ENCODE measurements at regions not wholly inside any gene's neighbourhood (a gene's known extent, or its start where the extent isn't known, plus 50 kb on each side); places are given as distances from the start of the nearest gene placed in this dataset.
"Not testable (repeated sequence)": the region's sequence is repeated elsewhere in the genome, so short reads cannot be mapped to it uniquely, and the experiment has no call there.

- H3K9me2 ChIP-seq (replicated peaks; ENCODE audit: insufficient read depth, low read length); H4K20me1 ChIP-seq (ENCODE audit: insufficient read depth, low read length); DNase-seq; H3K4me1 ChIP-seq (ENCODE audit: low read length); H3K4me3 ChIP-seq (ENCODE audit: low read length); H2AFZ ChIP-seq (ENCODE audit: low read length); H3K79me2 ChIP-seq (ENCODE audit: low read length); H3K9me3 ChIP-seq (replicated peaks; ENCODE audit: insufficient read depth, low read length); H3K27ac ChIP-seq (ENCODE audit: low read length); H3K36me3 ChIP-seq (replicated peaks; ENCODE audit: insufficient read depth, low read length); H3F3A ChIP-seq (ENCODE audit: insufficient read depth, low read length); H3K4me2 ChIP-seq (ENCODE audit: low read depth, low read length); H3K27me3 ChIP-seq (replicated peaks; ENCODE audit: insufficient read depth, low read length); H3K9ac ChIP-seq (ENCODE audit: low read length): not testable (repeated sequence)
Observed at GRCh38 chr1:224032608-224033276, 81.2 kb upstream of the FBXO28 start.

GRCh38 chr1:224031986-224032385 lies 81.9 kb upstream of the FBXO28 start:
- H3K27me3 ChIP-seq (replicated peaks; ENCODE audit: insufficient read depth, low read length); H3K27ac ChIP-seq (ENCODE audit: low read length); H2AFZ ChIP-seq (ENCODE audit: low read length); H3K9me2 ChIP-seq (replicated peaks; ENCODE audit: insufficient read depth, low read length); H3K4me1 ChIP-seq (ENCODE audit: low read length); H3K9me3 ChIP-seq (replicated peaks; ENCODE audit: insufficient read depth, low read length); H3K79me2 ChIP-seq (ENCODE audit: low read length); H3K36me3 ChIP-seq (replicated peaks; ENCODE audit: insufficient read depth, low read length); H3K9ac ChIP-seq (ENCODE audit: low read length); H4K20me1 ChIP-seq (ENCODE audit: insufficient read depth, low read length); H3K4me3 ChIP-seq (ENCODE audit: low read length); DNase-seq; H3F3A ChIP-seq (ENCODE audit: insufficient read depth, low read length); H3K4me2 ChIP-seq (ENCODE audit: low read depth, low read length): not testable (repeated sequence)

DNA sequence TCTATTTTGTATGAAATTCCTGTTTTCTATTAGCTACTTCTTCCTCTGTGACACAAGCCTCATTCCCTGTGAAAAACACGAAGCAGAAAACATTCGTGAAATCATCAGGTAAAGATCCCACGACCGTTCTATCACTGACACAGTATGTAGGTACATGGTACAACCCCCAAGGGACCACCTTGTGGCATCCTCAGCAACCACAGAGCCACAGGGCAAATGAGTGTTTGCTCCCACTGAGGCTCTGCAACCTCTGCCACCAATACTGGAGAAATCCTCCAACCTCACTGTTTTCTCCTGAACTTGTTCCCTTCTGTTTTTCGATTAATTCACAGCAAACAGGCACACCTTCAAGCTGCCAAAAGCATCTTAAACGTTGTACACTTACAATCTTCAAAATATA lies 83.7 kb upstream of the FBXO28 start:
- DNase-seq; H3K36me3 ChIP-seq (replicated peaks; ENCODE audit: insufficient read depth, low read length); H4K20me1 ChIP-seq (ENCODE audit: insufficient read depth, low read length); H3K4me1 ChIP-seq (ENCODE audit: low read length); H3K4me2 ChIP-seq (ENCODE audit: low read depth, low read length); H2AFZ ChIP-seq (ENCODE audit: low read length); H3K9me2 ChIP-seq (replicated peaks; ENCODE audit: insufficient read depth, low read length); H3K27me3 ChIP-seq (replicated peaks; ENCODE audit: insufficient read depth, low read length); H3K27ac ChIP-seq (ENCODE audit: low read length); H3K4me3 ChIP-seq (ENCODE audit: low read length); H3F3A ChIP-seq (ENCODE audit: insufficient read depth, low read length); H3K79me2 ChIP-seq (ENCODE audit: low read length); H3K9ac ChIP-seq (ENCODE audit: low read length); H3K9me3 ChIP-seq (replicated peaks; ENCODE audit: insufficient read depth, low read length): not testable (repeated sequence)

DNA sequence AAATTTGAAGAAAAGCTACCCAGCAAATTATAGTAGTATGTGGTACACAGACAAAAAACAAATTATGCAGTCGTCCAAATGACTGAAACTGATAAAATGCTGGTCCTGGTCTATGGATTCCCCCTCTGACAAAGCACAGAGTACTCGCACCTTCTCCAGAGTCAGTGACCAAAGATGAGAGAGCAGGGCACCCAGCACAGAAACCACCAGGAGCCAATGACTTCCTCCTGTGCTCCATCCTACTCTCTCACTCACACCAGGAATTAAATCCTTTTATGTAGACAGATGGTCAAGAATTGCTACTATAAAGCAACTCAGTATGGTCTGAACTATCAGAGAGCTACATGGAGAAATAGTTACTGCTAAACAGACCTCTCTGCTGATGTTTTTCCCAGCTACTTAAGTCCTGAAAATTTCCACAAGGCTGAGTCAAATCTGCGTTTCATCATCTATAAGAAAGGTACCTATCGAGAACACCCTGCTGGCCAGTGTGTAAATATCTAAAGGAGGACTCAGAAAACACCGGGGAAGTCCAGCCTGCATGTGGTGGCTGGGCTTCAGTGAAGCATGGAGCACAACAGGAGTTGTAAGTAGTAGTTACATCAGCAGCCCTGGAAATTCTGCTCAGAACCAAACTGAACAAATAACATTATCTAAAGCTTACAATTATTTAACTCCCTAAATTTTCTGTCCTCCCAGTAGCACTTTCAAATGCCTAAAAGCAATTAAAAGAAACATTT lies 84.5 kb upstream of the FBXO28 start:
- H3K9me3 ChIP-seq (replicated peaks; ENCODE audit: insufficient read depth, low read length); H3K4me2 ChIP-seq (ENCODE audit: low read depth, low read length); H3K79me2 ChIP-seq (ENCODE audit: low read length); H3K9ac ChIP-seq (ENCODE audit: low read length); H3K9me2 ChIP-seq (replicated peaks; ENCODE audit: insufficient read depth, low read length); H3K4me1 ChIP-seq (ENCODE audit: low read length); H3K36me3 ChIP-seq (replicated peaks; ENCODE audit: insufficient read depth, low read length); DNase-seq; H3F3A ChIP-seq (ENCODE audit: insufficient read depth, low read length); H3K4me3 ChIP-seq (ENCODE audit: low read length); H3K27me3 ChIP-seq (replicated peaks; ENCODE audit: insufficient read depth, low read length); H3K27ac ChIP-seq (ENCODE audit: low read length); H4K20me1 ChIP-seq (ENCODE audit: insufficient read depth, low read length); H2AFZ ChIP-seq (ENCODE audit: low read length): not testable (repeated sequence)

DNA sequence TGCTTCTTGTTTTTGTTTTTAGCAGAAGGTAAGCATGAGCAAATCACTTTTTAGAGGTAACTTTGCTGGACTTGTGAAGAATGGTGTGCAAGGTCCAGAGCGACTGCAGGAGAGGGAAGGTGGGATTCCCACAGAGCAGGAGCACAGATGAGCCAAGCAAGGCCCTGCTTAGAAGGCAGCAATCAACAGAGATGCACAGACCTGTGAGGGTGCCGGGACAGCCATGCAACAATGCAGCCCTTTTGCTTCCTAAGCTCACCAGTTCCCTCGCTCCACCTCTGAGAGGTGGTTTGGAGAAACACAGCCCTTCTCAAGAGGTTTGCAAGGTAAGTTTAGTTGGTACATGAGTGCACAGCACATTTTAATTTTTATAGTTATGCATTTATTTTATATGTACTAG lies 85.1 kb upstream of the FBXO28 start:
- H3K9me3 ChIP-seq (replicated peaks; ENCODE audit: insufficient read depth, low read length); H3K4me2 ChIP-seq (ENCODE audit: low read depth, low read length); H3K27me3 ChIP-seq (replicated peaks; ENCODE audit: insufficient read depth, low read length); H3K4me3 ChIP-seq (ENCODE audit: low read length); H2AFZ ChIP-seq (ENCODE audit: low read length); H3K27ac ChIP-seq (ENCODE audit: low read length); H3K9ac ChIP-seq (ENCODE audit: low read length); H3K36me3 ChIP-seq (replicated peaks; ENCODE audit: insufficient read depth, low read length); H3K4me1 ChIP-seq (ENCODE audit: low read length); H4K20me1 ChIP-seq (ENCODE audit: insufficient read depth, low read length); H3F3A ChIP-seq (ENCODE audit: insufficient read depth, low read length); DNase-seq; H3K79me2 ChIP-seq (ENCODE audit: low read length); H3K9me2 ChIP-seq (replicated peaks; ENCODE audit: insufficient read depth, low read length): not testable (repeated sequence)

DNA sequence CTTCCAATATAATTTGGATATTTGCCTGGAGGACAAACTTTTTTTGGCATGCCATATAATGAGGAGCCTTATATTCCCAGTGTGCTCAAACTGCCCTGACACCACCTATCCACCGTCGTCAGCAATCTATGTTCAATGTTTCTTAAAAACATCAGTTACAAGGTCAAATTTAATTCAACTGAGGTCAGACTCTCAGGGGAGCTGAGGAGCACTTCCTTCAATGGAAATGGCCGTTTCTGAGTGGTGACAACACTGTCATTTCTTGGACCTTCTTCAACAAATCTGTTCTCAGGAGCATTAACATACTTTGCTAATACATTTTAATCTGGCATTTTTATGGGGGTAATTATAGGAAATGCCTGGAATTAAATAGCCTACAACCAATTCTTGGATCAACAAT lies 90.8 kb upstream of the FBXO28 start:
- not testable (repeated sequence) for H3K9ac ChIP-seq (ENCODE audit: low read length)

DNA sequence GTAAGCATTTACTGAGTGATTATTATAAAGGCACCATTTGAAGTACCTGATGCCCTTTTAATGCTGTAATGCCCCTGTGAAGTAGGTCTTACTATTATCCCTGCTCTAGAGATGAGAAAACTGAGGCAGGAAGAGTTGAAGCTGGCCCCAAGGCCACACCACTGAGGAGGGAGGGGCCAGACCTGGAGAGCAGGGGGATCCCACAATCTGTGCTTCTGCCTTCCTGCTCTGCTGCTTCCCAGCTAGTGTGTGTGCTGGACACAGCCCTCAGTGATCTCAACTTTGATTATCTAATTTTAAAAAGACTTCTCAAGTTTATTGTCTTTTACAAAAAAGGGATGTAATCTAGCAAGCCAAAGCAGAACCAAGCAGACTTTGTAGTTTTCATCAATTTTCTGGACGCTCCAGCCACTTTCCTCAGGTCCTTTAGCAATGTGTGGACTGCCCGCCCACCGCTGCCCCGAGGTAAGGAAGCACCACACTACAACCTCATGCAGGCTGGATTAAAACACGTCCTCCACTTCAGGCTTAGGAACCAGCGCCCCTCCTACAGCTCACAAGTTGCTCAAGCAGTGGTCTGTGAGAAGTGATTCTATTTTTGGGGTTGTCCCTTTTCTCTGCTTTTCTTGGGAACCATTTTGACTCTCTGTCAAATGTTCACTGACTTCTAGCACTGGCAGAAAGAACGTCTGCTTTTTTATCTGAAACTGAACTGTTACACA lies 91.5 kb upstream of the FBXO28 start:
- not testable (repeated sequence) for H3K9me2 ChIP-seq (replicated peaks; ENCODE audit: insufficient read depth, low read length); H3K9me3 ChIP-seq (replicated peaks; ENCODE audit: insufficient read depth, low read length); H2AFZ ChIP-seq (ENCODE audit: low read length); H3K4me2 ChIP-seq (ENCODE audit: low read depth, low read length); H3K79me2 ChIP-seq (ENCODE audit: low read length); H3K27ac ChIP-seq (ENCODE audit: low read length); H3K9ac ChIP-seq (ENCODE audit: low read length); H4K20me1 ChIP-seq (ENCODE audit: insufficient read depth, low read length); H3K4me1 ChIP-seq (ENCODE audit: low read length); H3K4me3 ChIP-seq (ENCODE audit: low read length); H3K27me3 ChIP-seq (replicated peaks; ENCODE audit: insufficient read depth, low read length); H3K36me3 ChIP-seq (replicated peaks; ENCODE audit: insufficient read depth, low read length); H3F3A ChIP-seq (ENCODE audit: insufficient read depth, low read length); DNase-seq

More for the DNA sequence above, 90.8 kb upstream of the FBXO28 start:
- H3K27me3 ChIP-seq (replicated peaks; ENCODE audit: insufficient read depth, low read length); H3K9me3 ChIP-seq (replicated peaks; ENCODE audit: insufficient read depth, low read length); H3F3A ChIP-seq (ENCODE audit: insufficient read depth, low read length); H3K36me3 ChIP-seq (replicated peaks; ENCODE audit: insufficient read depth, low read length); H4K20me1 ChIP-seq (ENCODE audit: insufficient read depth, low read length); H2AFZ ChIP-seq (ENCODE audit: low read length); H3K27ac ChIP-seq (ENCODE audit: low read length); H3K79me2 ChIP-seq (ENCODE audit: low read length); H3K4me2 ChIP-seq (ENCODE audit: low read depth, low read length); H3K9me2 ChIP-seq (replicated peaks; ENCODE audit: insufficient read depth, low read length); H3K4me3 ChIP-seq (ENCODE audit: low read length); H3K4me1 ChIP-seq (ENCODE audit: low read length); DNase-seq: not testable (repeated sequence)

DNA sequence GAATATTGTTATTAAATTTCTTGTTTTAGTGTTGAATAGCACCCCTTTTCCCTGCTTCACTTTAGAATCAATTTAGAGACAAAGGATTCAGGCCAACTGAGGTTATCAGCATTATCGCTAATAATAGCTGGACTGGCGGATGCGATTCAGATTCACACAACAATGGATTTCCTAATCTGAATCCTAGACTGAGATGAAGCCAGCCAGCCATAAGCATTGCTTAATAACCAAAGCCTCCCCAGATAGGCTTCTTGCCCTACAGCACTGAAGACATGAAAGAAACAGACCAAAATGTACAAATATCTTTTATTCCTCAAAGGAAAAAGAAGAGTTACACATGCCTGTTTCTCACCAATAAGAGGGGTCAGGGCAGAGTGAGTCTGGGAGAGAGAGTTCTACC lies 94.0 kb upstream of the FBXO28 start:
- not testable (repeated sequence) for H3K4me2 ChIP-seq (ENCODE audit: low read depth, low read length); H3K4me3 ChIP-seq (ENCODE audit: low read length); H3K79me2 ChIP-seq (ENCODE audit: low read length); H4K20me1 ChIP-seq (ENCODE audit: insufficient read depth, low read length); H3K4me1 ChIP-seq (ENCODE audit: low read length); H3K9me3 ChIP-seq (replicated peaks; ENCODE audit: insufficient read depth, low read length); H3K9me2 ChIP-seq (replicated peaks; ENCODE audit: insufficient read depth, low read length); H3F3A ChIP-seq (ENCODE audit: insufficient read depth, low read length); H3K9ac ChIP-seq (ENCODE audit: low read length); DNase-seq; H3K36me3 ChIP-seq (replicated peaks; ENCODE audit: insufficient read depth, low read length); H2AFZ ChIP-seq (ENCODE audit: low read length); H3K27me3 ChIP-seq (replicated peaks; ENCODE audit: insufficient read depth, low read length); H3K27ac ChIP-seq (ENCODE audit: low read length)

All from MM.1S (cell line).